HG03575 (cell line): ENCODE measurements at regions not wholly inside any gene's neighbourhood (a gene's known extent, or its start where the extent isn't known, plus 50 kb on each side); places are given as distances from the start of the nearest gene placed in this dataset.

Experiments used
- ATAC-seq: cut with Tn5 transposase; IDR thresholded peaks from one replicate; pipeline ENCODE4 v1.9.1; 2021; ENCODE audit not compliant: unreplicated experiment, insufficient number of reproducible peaks, low FRiP score; ENCODE audit errors: extremely low read depth

DNA sequence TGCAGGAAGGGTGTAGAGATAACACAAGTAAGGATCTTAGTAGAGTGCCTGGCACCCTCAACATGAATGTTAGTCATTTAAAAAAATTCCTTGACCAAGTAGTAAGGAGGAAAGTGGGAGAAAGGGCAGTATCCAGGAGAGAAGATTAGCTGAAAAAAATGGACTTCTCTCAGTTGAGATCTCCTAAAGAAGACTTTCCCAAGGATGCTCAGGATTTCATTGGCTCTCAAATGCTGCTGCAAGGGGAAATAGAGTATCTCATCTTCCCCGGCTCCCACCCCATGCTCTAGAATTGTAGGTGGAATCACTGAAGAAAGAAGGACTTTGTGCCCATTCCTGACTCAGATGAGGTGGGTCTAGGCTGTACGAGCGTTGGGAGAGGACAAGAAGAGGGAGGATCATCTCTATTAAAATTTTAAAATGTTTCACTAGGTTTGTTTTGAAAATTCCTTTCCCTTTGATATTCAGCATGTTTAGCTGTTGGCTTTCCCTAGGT, 231.1 kb downstream of the MYCN start:
- ATAC-seq, result no peak

DNA sequence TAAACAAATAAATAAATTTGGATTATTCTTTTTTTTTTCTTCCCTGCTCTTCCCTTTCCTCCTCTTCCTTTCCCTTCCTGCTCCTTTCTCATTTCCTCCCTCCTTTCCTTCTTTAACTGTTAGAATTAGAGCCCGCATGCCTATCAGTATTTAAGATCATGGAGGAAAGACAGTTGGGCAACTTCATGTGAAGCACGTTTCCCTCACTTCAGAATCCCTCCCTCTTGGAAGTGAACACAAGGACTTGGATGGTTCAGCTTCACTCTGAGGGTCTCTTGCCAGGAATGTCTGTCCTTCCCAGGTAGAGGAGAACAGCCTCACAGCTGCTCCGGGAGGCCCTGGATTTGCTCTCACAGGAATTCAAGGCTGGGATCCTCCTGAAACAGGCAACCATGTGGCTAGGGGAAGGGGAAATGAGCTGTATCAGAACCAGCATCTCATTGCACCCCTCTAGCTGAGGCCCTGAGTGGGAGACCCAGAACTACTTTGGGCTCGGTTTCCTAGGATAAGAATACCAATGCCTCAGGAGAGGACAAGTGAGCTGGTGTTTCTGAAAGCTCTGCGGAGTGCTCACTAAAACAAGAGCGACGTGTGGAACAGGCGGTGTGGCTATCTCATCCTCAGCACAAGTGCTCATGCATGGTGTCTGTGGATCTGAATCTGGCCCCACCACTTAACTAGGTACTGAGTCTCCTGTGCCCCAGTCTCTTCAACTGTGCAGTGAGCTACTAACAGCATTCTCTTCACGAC, 230.5 kb downstream of the MYCN start:
- no peak for ATAC-seq

DNA sequence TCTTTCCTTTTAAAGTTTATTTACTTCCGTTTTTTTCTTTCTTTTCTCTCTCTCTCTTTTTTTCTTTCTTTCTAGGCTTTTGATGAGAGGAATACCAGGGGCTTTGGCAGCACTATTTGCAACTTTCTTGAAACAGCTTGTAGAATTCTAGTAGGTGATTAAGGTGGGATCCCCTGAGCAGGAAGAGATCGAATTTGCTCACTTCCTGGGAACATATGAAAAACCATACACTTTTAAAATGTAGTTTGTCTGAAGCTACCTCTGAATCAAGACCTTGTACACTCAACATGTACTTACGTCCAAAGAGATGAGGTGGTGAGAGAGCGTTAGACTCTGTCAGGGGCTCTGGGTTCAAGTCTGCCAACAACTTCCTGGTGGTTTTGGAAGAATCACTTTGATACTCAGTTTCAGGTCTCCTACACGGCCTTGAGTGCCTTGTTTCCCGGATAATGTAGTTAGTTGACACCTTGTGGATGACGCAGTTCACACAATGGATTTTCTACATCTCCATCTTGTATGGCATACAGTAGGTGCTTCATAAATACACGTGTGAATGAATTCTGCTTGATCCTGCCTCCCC, 229.1 kb downstream of the MYCN start:
- no peak for ATAC-seq

DNA sequence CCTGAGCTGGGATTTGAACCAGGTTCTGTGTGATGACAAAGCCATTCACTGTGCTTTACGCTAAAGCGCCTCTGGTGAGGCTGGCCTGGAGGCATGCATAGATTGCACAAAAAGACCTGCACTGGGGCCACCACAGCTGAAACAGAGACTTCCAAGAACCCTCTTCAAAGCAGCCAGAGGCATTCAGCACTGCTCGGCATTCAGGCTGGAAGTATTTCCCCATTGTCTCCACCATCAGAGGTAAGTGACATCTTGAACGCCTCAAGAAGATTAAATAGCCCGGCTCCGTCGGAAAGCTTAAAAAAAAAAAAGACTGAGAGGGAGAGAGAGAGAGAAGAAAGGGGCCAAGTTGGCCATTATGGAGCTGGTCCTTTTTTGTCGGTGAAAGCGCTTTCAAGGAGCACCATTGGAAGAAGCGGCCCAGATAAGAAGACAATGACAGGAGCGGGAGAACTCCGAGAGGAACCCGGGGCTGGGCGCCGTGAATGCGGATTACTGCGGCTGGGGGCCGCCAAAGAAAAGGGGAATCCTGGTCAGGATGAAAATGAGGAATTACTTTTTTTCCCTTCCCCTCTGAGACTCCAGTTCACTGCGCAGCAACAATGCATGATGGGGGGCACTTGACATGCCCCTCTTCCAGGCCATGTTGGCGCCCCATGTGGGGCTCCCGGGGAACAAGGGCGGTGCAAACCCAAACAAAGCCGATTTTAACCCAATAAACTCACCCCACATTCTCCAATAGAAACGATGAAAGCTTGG, 228.3 kb downstream of the MYCN start:
- no peak for ATAC-seq

DNA sequence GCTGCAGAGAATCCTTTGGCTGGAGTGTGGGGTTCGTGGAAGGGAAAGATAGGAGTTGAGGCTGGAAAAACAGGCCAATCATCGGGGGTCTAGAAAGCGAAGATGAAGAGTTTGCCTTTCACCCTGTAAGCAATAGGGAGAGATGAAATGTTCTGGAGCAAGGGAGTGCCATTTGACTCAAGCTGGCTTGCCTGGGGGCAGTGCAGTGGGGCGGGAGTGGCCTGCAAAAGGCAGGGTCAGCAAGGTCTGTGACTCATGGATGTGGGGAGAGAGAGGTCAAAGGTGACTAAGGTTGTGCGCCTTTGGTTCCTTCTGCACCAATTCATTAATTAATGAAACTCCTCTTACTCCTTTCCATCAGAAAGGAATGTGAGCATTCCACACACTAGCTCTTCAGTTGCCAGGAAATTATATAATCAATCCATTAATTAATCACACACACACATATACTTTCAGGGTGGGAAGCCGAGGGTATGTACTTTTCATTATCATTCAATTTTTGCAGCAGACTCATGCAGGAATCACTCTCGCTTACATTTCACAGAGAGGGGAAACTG, 227.6 kb downstream of the MYCN start:
- ATAC-seq, result no peak

DNA sequence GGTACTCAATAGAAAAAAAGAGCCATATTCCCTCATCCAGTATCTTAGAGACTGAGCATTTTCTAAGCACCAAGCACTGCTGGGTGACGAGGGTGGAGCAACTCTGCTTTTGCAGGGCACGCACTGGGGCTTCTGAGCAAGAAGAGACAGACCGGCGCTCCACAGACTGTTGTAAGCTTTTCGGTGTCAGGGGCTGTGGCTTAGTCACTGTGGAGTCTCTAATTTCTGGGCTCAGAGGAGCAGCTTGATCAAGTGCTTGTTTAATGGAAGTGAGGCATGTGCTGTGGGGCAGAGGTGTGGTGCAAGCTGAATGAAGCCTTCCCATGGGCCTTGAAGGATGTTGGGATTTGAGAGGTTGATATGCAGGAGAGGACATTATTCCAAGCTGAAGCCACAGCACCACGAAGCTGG, 227.1 kb downstream of the MYCN start:
- ATAC-seq, result no peak

DNA sequence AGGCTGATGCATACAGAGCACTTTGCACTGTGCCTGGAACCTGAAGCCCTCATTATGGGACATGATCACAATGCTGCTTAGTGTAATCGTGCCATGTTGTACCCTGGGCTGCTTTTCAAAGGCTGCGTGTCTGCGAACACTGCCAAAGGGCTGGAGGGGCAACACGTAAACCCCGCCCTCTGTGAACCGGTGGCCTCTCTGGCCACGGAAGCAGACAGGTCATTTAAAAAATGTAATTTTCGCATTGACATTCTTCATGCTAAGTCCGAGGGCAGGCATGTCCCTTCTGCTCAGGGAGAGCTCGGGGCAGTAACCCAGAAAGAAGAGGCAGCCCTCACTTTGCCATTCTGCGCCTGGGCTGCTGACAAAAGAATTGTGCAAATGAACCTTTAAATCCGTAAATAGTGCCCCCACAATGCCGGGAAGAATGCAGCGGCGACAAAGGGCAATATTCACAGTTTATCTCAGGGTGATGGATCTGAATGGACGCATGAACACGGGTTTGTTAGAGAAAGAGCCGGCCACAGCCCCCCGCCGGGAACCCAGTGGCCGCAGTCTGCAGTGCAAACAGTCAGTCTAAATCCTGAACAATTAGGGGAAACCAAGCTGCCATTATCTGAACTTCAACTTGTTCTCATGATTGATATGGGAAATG, 226.1 kb downstream of the MYCN start:
- no peak for ATAC-seq

DNA sequence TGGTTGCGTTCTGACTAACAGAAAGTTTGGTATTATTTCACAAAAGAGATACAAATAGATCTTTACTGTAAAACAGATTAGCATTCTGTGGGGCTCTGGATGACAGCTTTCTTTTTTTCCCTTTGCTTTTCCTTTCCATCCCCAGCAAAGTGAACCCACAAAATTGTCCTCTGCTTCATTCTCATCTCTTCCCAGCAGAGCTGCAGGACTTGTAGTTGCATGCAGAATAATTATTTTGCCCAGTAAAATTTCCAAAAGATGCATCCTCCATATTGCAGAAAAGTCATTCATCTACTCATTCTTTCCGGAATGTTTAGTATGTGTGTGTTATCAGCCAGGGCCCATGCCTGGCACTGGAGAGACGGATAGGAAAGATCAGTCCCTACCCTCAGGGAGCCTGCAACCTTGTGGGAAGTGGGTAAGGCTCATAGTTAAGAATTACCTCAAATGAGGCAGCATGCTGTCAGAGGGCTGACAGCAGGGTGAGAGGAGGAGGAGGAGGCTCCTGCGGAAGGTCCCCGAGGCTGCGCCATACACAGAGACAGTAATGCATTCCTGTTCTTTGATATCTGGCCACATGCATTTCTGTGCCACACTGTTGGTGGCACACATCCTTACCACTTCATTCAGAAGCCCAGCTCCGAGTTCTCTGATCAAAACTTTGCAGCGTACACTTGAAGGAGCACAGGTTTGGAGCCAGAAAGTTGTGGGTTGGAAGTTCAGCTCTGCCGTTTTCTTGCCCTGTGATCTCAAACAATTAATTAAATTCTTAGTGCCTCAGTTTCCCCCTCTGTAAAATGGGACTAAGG, 225.4 kb downstream of the MYCN start:
- no peak for ATAC-seq

DNA sequence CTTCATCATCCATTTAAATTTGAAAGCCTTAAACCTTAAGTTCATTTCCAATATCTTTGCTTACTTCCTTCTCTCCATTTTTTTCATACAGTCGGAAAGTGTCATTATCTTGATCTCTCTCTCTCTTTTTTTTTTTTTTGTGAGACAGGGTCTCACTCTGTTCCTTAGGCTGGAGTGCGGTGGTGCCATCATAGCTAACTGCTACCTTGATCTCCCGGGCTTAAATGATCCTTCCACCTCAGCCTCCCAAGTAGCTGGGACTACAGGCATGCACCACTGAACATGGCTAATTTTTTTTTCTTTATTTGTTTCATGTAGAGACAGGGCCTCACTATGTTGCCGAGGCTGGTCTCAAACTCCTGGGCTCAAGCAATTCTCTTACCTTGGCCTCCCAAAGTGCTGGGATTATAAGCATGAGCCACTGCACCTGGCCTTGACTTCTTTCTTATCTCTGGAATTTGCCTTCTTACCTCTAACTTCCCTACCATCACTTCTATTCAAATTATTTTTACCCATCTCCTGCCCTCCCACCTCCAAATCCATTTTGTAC, 222.2 kb downstream of the MYCN start:
- ATAC-seq, result no peak

DNA sequence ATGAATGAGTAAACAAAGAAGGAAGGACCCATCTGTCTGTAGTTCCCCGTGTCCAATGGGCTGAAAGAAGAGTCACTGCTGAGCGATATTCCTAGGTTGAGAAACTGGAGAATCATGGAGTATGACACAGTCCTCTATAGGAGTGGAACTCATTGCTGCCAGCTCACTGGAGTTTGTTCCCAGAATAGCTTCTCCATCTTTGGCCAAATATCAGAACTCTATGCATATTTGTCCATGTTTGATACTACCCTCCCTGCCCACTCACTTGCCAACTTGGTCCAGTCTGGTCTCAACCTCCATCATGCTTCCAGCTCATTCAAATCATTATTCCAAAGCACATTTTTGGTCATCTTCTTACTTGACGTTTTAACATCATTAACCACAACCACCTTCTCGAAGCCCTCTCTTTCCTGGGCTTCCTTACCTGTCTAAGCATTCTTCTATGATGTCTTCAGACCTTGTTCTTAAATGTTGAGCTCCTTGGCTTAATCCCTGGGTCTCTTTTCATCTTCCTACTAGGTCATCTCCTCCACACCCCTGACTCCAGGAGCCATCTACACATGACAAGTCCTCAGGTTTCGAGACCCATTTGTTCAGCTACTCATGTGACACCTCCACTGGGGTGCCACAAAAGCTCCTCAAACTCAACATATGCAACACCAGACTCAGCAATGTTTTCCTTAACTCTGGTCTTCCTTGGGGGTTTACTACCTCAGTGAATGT, 221.6 kb downstream of the MYCN start:
- ATAC-seq, result no peak

DNA sequence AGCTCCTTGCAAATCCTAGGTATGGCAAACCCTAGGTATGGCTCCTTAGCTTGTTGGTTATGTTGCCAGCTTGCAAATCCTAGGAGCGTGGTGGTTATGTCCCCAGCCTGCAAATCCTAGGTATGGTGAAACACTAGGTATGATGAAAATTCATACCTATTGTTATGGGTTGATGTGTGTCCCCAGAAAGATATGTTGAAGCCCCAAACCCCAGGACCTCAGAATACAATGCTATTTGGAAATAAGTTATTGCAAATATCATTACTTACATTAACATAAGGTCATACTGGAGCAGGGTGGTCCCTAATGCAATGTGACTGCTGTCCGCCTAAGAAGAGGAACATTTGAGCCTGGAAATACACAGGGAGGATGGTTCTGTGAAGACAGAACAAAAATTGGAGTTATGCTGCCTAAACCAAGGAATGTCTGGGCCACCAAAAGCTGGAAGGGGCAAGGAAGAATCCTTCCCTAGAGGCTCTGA, 220.8 kb downstream of the MYCN start:
- ATAC-seq, result no peak

DNA sequence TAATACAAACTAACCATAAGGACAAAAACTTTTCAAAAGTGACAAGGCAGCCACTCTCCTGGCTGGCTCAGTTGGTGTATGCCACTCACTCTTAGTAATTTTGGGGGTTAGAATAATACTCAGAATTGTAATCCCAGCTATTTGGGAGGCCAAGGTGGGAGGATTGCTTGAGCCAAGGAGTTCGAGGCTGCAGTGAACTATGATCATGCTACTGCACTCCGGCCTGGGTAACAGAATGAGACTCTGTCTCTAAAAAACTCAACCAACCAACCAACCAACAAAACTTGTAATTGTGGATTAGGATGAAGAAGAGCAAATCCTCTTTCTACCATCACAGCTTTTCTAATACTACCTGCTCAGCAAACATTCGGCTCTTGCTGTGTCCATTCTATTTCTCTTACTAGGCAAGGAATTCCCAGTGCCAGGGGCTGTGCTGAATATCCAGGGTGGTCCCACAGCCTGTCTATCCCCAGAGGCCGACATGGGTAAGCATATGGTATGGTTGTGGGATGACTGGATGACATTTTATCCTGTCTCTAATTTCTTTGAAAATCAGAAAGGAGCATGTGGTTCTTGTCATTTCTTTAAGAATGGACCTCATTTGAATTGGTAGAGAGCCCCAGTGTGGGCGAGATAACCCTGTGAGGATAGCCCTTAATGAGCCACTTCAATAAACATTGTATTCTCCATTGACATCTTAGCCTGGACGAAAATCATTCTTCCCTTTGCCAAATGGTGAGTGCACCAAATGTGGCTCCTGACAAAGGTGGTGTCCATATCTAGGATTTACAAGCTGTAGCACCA, 220.1 kb downstream of the MYCN start:
- ATAC-seq, result no peak

DNA sequence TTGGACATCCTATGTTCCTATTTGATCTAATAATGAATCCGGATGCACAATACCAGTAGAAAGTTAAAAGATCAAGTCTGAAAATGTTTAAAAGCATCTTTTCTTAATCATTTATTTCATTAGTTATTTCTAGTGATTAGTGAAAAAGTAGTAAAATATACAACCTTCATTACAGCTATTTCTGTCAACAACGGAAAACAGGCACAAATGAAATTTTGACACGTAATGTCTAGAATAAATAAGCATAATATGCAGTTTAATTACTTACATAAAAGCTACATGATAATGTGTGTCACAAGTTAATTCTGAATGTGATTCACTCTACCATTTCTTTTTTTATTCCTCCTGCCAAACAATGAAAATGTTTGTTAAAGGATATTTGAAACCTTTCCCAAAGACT, 216.1 kb downstream of the MYCN start:
- no peak for ATAC-seq

DNA sequence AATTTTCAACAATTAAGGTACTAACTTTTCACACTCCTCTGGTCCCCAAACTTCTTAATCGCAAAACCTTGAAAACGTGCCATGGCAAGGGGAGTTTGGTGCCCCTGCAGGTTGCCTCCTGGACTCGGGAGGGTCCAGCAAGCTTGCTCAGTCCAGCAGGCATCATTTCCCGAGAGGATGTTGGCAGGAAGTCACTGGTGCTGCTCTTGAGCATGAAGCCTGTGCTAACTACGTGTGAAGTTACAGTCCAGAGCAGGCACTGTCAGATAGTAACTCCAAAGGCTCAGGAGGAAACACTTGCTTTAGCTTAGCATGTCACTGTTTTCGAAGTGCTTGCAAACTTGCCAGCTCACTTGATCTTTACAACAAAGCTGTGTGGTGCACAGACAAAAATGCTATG, 215.4 kb downstream of the MYCN start:
- no peak for ATAC-seq

DNA sequence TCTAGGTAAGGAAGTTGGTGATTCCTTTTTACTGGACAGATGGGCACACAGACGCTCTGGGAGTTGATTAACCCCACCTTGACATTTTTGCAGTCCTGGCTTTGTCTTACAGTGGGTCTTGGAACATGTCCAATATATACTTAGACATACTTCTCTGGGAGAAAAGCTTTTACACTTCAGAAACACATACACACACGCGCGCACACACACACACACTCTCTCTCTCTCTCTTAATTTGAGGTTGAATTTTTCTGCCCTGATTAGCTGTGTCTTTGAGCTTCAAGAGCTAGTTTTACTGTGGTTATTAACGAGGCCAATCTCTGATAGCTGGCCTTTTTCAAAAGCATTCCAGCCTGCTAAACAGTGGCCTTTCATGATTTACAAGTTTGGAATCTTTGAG, 215.0 kb downstream of the MYCN start:
- ATAC-seq, result no peak

DNA sequence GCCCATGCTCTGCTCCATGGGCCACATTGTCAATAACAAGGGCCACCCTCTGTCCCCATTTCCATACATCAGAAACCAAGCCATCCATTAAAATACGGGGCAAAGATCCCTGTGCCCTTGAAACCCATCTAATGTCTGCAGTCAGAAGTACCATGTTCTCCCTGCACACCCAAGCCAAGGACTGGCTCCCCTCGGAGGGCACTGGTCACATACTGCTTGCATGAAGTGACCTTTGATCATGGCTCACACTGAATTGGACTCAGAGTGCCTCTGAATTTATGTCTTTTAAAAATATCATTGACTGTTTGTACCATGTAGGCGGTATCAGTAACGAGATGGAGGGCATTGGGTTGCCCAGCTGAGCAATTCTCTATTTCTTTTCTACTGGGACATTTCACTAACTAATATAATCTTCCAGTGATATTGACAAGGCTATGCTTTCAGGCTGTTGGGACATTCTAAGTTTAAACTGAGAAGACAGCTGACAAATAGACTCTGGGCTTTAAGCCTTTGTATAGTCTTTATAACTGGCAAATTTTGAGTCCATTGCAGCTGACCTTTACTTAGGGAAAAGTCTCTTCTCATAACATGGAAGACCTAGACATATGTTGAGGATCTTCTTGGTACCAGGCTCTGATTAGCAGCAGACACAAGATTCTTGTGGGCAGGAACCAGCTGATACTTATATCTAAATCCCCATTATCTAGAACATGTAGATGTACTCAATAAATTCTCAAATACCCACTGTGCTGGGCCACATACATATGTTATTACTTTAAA, 214.3 kb downstream of the MYCN start:
- ATAC-seq, result no peak
